Panc1 (cell line): ENCODE measurements at regions not wholly inside any gene's neighbourhood (a gene's known extent, or its start where the extent isn't known, plus 50 kb on each side); places are given as distances from the start of the nearest gene placed in this dataset.

Experiments used
- ATAC-seq: fragments of 200-7000 bp; cut with Tn5 transposase; 2 replicates; pipeline ENCODE4 v1.9.1; 2020; ENCODE audit warnings: mild to moderate bottlenecking, moderate library complexity
- BruUV-seq: library from RNA; stranded (reverse); fragments of 400-500 nt; replicated peaks from 2 replicates; lab custom pipeline; 2021; lab: Mats Ljungman, UMichigan
- CTCF ChIA-PET: fragments of 300-600 bp; sonication (Branson Sonifier 250); formaldehyde crosslinking; loops from one replicate; lab custom pipeline; 2022; ENCODE audit warnings: antibody characterized with exemption; lab: Charles Lee
- POLR2A ChIA-PET: fragments of 300-600 bp; sonication (Branson Sonifier 250); formaldehyde crosslinking; loops from one replicate; lab custom pipeline; 2022; ENCODE audit warnings: antibody characterized with exemption; lab: Charles Lee
- DNase-seq: peaks from one replicate; pipeline ENCODE4 v3.0.0-alpha.2; 2010; ENCODE audit warnings: low read depth, low spot score
- H3K27ac ChIP-seq: 2 replicates; pipeline ENCODE4 v1.5.1; 2011; ENCODE audit warnings: mild to moderate bottlenecking, low read length, inconsistent platforms
- H3K27me3 ChIP-seq: fragments of 200-500 bp; sonication (Bioruptor generic); 2 replicates; pipeline ENCODE4 v1.6.0; 2014; ENCODE audit warnings: low read length, inconsistent platforms; ENCODE audit not compliant: control insufficient read depth, insufficient read depth
- H3K36me3 ChIP-seq: fragments of 200-500 bp; sonication (Bioruptor generic); 2 replicates; pipeline ENCODE4 v1.5.1; 2014; ENCODE audit warnings: inconsistent platforms, mild to moderate bottlenecking, low read length, moderate library complexity; ENCODE audit not compliant: control insufficient read depth, insufficient read depth
- H3K4me1 ChIP-seq: 2 replicates; pipeline ENCODE4 v1.5.1; 2011; ENCODE audit warnings: inconsistent platforms, mild to moderate bottlenecking, low read length, moderate library complexity; ENCODE audit not compliant: control insufficient read depth, insufficient read depth
- H3K4me3 ChIP-seq, 2 experiments: 2 replicates each; pipeline ENCODE4 v1.5.1; 2011 to 2012; ENCODE audit warnings: low read depth in 2 of 2, low read length in 2 of 2, mild to moderate bottlenecking in 2 of 2, inconsistent platforms in 1 of 2, moderate library complexity in 1 of 2
- H3K9me3 ChIP-seq: fragments of 200-500 bp; sonication (Bioruptor generic); 2 replicates; pipeline ENCODE4 v1.5.1; 2014; ENCODE audit warnings: low read depth, mild to moderate bottlenecking, inconsistent platforms, low read length, moderate library complexity; ENCODE audit not compliant: control insufficient read depth, insufficient read depth
- POLR2AphosphoS5 ChIP-seq: IDR thresholded peaks from 2 replicates; pipeline ENCODE4 v1.6.1; 2012; ENCODE audit warnings: mild to moderate bottlenecking, low read depth, low read length, moderate library complexity
- REST ChIP-seq, 2 experiments: IDR thresholded peaks; 2 replicates each; pipeline ENCODE4 v1.6.1; 2011 to 2012; ENCODE audit warnings: low read depth in 2 of 2, control low read depth in 1 of 2, low read length in 1 of 2, mild to moderate bottlenecking in 1 of 2, moderate library complexity in 1 of 2; ENCODE audit not compliant: insufficient read depth in 1 of 2
- SIN3A ChIP-seq: IDR thresholded peaks from 2 replicates; pipeline ENCODE4 v1.6.1; 2012; ENCODE audit warnings: low read depth, mild to moderate bottlenecking, low read length, moderate library complexity, borderline replicate concordance; ENCODE audit not compliant: insufficient read depth
- TCF7L2 ChIP-seq: IDR thresholded peaks from 2 replicates; pipeline ENCODE4 v1.6.1; 2011; ENCODE audit warnings: mild to moderate bottlenecking, low read depth, low read length, inconsistent platforms
- in situ Hi-C: cut with HindIII; loops from 2 replicates; pipeline ENCODE4 v1.10.0; 2016; ENCODE audit warnings: low sequenced_read_pairs, low pct_unique_long_range_greater_than_20kb
- intact Hi-C: fragments of 100-400 bp; cut with micrococcal nuclease; formaldehyde crosslinking; loops from one replicate; pipeline ENCODE4 v1.10.0; 2022; ENCODE audit not compliant: unreplicated experiment
- TF ChIP-seq, protein P1 (sequence below): fragments of 450-650 bp; IDR thresholded peaks from 2 replicates; pipeline ENCODE4 v1.5.1; 2017; ENCODE audit warnings: mild to moderate bottlenecking

GRCh38 chr6:133705066-133705465 is 183.8 kb upstream of the TCF21 start:
- TF ChIP-seq REST (IDR thresholded peaks at IDR 0.05; ENCODE audit: insufficient read depth in 1 of 2, low read depth in 2 of 2, low read length in 1 of 2) (no peak), SIN3A (no peak), POLR2AphosphoS5 (no peak), TCF7L2 (no peak)
- TF ChIP-seq, protein P1, sequence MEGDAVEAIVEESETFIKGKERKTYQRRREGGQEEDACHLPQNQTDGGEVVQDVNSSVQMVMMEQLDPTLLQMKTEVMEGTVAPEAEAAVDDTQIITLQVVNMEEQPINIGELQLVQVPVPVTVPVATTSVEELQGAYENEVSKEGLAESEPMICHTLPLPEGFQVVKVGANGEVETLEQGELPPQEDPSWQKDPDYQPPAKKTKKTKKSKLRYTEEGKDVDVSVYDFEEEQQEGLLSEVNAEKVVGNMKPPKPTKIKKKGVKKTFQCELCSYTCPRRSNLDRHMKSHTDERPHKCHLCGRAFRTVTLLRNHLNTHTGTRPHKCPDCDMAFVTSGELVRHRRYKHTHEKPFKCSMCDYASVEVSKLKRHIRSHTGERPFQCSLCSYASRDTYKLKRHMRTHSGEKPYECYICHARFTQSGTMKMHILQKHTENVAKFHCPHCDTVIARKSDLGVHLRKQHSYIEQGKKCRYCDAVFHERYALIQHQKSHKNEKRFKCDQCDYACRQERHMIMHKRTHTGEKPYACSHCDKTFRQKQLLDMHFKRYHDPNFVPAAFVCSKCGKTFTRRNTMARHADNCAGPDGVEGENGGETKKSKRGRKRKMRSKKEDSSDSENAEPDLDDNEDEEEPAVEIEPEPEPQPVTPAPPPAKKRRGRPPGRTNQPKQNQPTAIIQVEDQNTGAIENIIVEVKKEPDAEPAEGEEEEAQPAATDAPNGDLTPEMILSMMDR: no peak
- intact Hi-C loops: no loop called here
- Histone ChIP-seq H3K9me3 (no peaks in the 10 kb centered on the region), H3K36me3 (no peaks in the 10 kb centered on the region), H3K27me3 (no peaks in the 10 kb centered on the region), H3K4me3 (no peak overlapping the region), H3K4me1 (no peaks in the 10 kb centered on the region), H3K27ac (no peak overlapping the region)
- DNase-seq (no peak), ATAC-seq (no peak)
- BruUV-seq: no TSS peak
- in situ Hi-C loops: no loop called here
- CTCF ChIA-PET: no interaction called here
- POLR2A ChIA-PET: no interaction called here

- no peak for ATAC-seq
- H3K9me3 ChIP-seq: no peaks in the 10 kb centered on the region
- no peak overlapping the region for H3K4me3 ChIP-seq
- H3K27me3 ChIP-seq: no peaks in the 10 kb centered on the region
- in situ Hi-C loops: no loop called here
- TF ChIP-seq SIN3A (no peak), POLR2AphosphoS5 (no peak), REST (IDR thresholded peaks at IDR 0.05; ENCODE audit: insufficient read depth in 1 of 2, low read depth in 2 of 2, low read length in 1 of 2) (no peak), TCF7L2 (no peak)
- TF ChIP-seq, protein P1: no peak
- POLR2A ChIA-PET: no interaction called here
- H3K27ac ChIP-seq: no peak overlapping the region
- CTCF ChIA-PET: no interaction called here
- BruUV-seq: no TSS peak
- intact Hi-C loops: no loop called here
- H3K36me3 ChIP-seq: no peaks in the 10 kb centered on the region
- no peaks in the 10 kb centered on the region for H3K4me1 ChIP-seq
- DNase-seq: no peak
Measured at GRCh38 chr6:133705731-133706130, 183.2 kb upstream of the TCF21 start.
